GM12878 (cell line): ENCODE measurements at regions not wholly inside any gene's neighbourhood (a gene's known extent, or its start where the extent isn't known, plus 50 kb on each side); places are given as distances from the start of the nearest gene placed in this dataset.

ENCODE experiments used
- CTCF ChIP-seq, 3 experiments: IDR thresholded peaks in 2 of 3; conservative IDR thresholded peaks in 1 of 3; 2 replicates each; pipeline ENCODE4 v1.5.1; 2011; ENCODE audit warnings: low read depth in 3 of 3, low read length in 3 of 3, mild to moderate bottlenecking in 3 of 3, control low read depth in 2 of 3, moderate library complexity in 2 of 3, inconsistent platforms in 1 of 3, mixed read lengths in 1 of 3; ENCODE audit not compliant: control insufficient read depth in 2 of 3, insufficient read depth in 1 of 3; ENCODE audit errors: extremely low read depth in 1 of 3
- IKZF2 ChIP-seq, 2 experiments: fragments of 450-650 bp; IDR thresholded peaks; 2 replicates each; pipeline ENCODE4 v1.6.1; 2017; ENCODE audit warnings: mild to moderate bottlenecking in 2 of 2, moderate library complexity in 2 of 2
- IRF3 ChIP-seq: fragments of 450-650 bp; IDR thresholded peaks from 2 replicates; pipeline ENCODE4 v1.6.1; 2014; ENCODE audit warnings: mild to moderate bottlenecking
- LARP7 ChIP-seq: fragments of 450-650 bp; IDR thresholded peaks from 2 replicates; pipeline ENCODE4 v1.6.1; 2017; ENCODE audit warnings: mild to moderate bottlenecking
- PBX3 ChIP-seq: IDR thresholded peaks from 2 replicates; pipeline ENCODE4 v1.6.1; 2011; ENCODE audit warnings: mild to moderate bottlenecking, low read depth, low read length, moderate library complexity; ENCODE audit not compliant: insufficient replicate concordance
- POLR2A ChIP-seq: IDR thresholded peaks from 2 replicates; pipeline ENCODE4 v1.6.1; 2011; ENCODE audit warnings: low read depth, mild to moderate bottlenecking, low read length

DNA sequence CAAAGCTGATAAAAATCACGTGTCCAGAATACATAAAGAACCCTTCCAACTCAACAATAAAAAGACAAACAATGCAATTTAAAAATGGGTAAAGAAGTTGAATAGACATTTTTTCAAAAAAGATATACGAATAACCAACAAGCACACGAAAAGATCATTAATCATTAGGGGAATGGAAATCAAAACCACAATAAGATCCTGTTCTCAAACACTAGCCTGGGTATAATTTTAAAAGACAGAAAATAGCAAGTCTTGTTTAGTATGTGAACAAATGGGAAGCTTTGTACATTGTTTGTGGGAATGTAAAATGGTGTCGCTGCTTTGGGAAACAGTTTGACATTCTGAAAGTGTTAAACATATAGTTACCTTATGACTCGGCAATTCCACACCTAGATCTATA, 86.3 kb upstream of the LMNTD1 start:
- TF ChIP-seq IKZF2 (IDR thresholded peaks at IDR 0.05) (no peak), IRF3 (no peak), PBX3 (no peak), POLR2A (no peak), LARP7 (no peak), CTCF (IDR thresholded peaks at IDR 0.05 in 2 of 3, conservative IDR thresholded peaks at IDR 0.05 in 1 of 3; ENCODE audit: control insufficient read depth in 2 of 3, extremely low read depth in 1 of 3, insufficient read depth in 1 of 3, low read depth in 3 of 3, low read length in 3 of 3) (no peak)
